GM19397 (cell line): ENCODE measurements at regions not wholly inside any gene's neighbourhood (a gene's known extent, or its start where the extent isn't known, plus 50 kb on each side); places are given as distances from the start of the nearest gene placed in this dataset.
"Not testable (repeated sequence)": the region's sequence is repeated elsewhere in the genome, so short reads cannot be mapped to it uniquely, and the experiment has no call there.

Experiments
- ATAC-seq: cut with Tn5 transposase; IDR thresholded peaks from one replicate; pipeline ENCODE4 v1.9.1; 2021; ENCODE audit warnings: mild to moderate bottlenecking, moderate library complexity; ENCODE audit not compliant: unreplicated experiment

- ATAC-seq: not testable (repeated sequence)
Measured at GRCh38 chr7:84880326-84880997, 306.4 kb downstream of the SEMA3D start.

- ATAC-seq: no peak
Measured at GRCh38 chr7:84879570-84880325, 307.1 kb downstream of the SEMA3D start.

GRCh38 chr7:84877943-84878570 is 308.8 kb downstream of the SEMA3D start:
- no peak for ATAC-seq

- no peak for ATAC-seq
Measured at GRCh38 chr7:84876061-84876821, 310.6 kb downstream of the SEMA3D start.

GRCh38 chr7:84865560-84865959 is 321.3 kb downstream of the SEMA3D start:
- ATAC-seq: no peak

GRCh38 chr7:84857336-84857735 is 329.5 kb downstream of the SEMA3D start:
- no peak for ATAC-seq

GRCh38 chr7:84855758-84856157 is 331.1 kb downstream of the SEMA3D start:
- no peak for ATAC-seq

GRCh38 chr7:84848974-84849372 is 337.9 kb downstream of the SEMA3D start:
- not testable (repeated sequence) for ATAC-seq

GRCh38 chr7:84848219-84848973 is 338.5 kb downstream of the SEMA3D start:
- ATAC-seq: no peak

GRCh38 chr7:84847790-84848189 is 339.1 kb downstream of the SEMA3D start:
- no peak for ATAC-seq

- no peak for ATAC-seq
Measured at GRCh38 chr7:84847038-84847437, 339.8 kb downstream of the SEMA3D start.

GRCh38 chr7:84845971-84846370 is 340.9 kb downstream of the SEMA3D start:
- ATAC-seq: no peak

- no peak for ATAC-seq
Measured at GRCh38 chr7:84844771-84845170, 342.1 kb downstream of the SEMA3D start.

GRCh38 chr7:84841809-84842208 is 345.0 kb downstream of the SEMA3D start:
- ATAC-seq: no peak

GRCh38 chr7:84838857-84839256 is 348.0 kb downstream of the SEMA3D start:
- ATAC-seq: no peak

GRCh38 chr7:84837405-84837804 is 349.5 kb downstream of the SEMA3D start:
- no peak for ATAC-seq

GRCh38 chr7:84829719-84830118 is 357.1 kb downstream of the SEMA3D start:
- no peak for ATAC-seq

- no peak for ATAC-seq
Measured at GRCh38 chr7:84824057-84824651, 362.7 kb downstream of the SEMA3D start.

- ATAC-seq: no peak
Measured at GRCh38 chr7:84823530-84823929, 363.3 kb downstream of the SEMA3D start.

- ATAC-seq: no peak
Measured at GRCh38 chr7:84822941-84823510, 363.8 kb downstream of the SEMA3D start.
